ENCODE measurements at regions not wholly inside any gene's neighbourhood (a gene's known extent, or its start where the extent isn't known, plus 50 kb on each side); places are given as distances from the start of the nearest gene placed in this dataset.
A peak's percentile ranks its signal among the peaks of the same experiment; 100 is the strongest.

DNA sequence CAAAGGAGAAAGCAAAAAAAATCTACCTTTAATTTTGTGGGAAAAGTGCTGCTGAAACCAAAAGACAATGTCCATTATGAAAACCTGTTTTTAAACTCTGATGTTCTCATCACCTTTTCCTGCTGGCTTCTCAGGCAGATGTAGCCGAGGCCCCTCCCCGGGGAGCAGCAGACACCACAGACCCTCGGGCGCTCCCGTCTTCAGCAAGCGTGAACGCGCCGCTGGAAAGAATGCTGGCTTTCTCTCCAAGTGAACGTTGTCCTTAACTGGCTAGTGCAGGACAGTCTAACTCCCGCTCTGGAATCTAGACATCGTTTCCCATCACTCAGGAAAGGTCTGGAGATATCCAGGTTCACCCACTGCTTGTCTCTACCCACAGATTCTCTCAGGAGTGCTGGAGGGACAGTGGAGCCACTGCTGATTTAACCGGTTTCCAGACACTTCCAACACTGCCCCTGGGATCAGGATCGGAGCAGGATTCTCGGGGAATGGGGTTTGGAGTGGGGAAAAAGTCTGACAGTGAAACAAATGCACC is 211.2 kb downstream of the RBFOX3 start:
- peaks cover 21% of the 10 kb centered on the region for H3K27me3 ChIP-seq (ENCODE audit: control insufficient read depth, insufficient read depth, low read length)
- H3K4me3 ChIP-seq (ENCODE audit: low read length in 3 of 3) = no peak overlapping the region
- FAIRE-seq (no peak), DNase-seq (peak in 1 of 5 donors; percentile 34)
- intact Hi-C loops (cut with DNase I) = no loop called here
- TF ChIP-seq, protein P1, sequence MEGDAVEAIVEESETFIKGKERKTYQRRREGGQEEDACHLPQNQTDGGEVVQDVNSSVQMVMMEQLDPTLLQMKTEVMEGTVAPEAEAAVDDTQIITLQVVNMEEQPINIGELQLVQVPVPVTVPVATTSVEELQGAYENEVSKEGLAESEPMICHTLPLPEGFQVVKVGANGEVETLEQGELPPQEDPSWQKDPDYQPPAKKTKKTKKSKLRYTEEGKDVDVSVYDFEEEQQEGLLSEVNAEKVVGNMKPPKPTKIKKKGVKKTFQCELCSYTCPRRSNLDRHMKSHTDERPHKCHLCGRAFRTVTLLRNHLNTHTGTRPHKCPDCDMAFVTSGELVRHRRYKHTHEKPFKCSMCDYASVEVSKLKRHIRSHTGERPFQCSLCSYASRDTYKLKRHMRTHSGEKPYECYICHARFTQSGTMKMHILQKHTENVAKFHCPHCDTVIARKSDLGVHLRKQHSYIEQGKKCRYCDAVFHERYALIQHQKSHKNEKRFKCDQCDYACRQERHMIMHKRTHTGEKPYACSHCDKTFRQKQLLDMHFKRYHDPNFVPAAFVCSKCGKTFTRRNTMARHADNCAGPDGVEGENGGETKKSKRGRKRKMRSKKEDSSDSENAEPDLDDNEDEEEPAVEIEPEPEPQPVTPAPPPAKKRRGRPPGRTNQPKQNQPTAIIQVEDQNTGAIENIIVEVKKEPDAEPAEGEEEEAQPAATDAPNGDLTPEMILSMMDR (IDR thresholded peaks at IDR 0.05; ENCODE audit: borderline replicate concordance, extremely low read depth, insufficient read depth) = no peak
- H3K27ac ChIP-seq (ENCODE audit: low read depth in 2 of 2, low read length in 2 of 2) = no peak overlapping the region
- H3K36me3 ChIP-seq (ENCODE audit: control insufficient read depth in 2 of 3, insufficient read depth in 3 of 3, low read length in 3 of 3) = no peaks in the 10 kb centered on the region
- H3K4me1 ChIP-seq (ENCODE audit: control insufficient read depth in 2 of 3, insufficient read depth in 2 of 3, low read depth in 1 of 3, low read length in 3 of 3) = peaks cover 0 to 2% (median 0%) of the 10 kb centered on the region in 3 donors
- no peaks in the 10 kb centered on the region for H3K9me3 ChIP-seq (ENCODE audit: control insufficient read depth in 2 of 3, insufficient read depth in 1 of 3, low read length in 3 of 3)
- H3K9ac ChIP-seq (ENCODE audit: low read length in 3 of 3) = no peak overlapping the region

DNA sequence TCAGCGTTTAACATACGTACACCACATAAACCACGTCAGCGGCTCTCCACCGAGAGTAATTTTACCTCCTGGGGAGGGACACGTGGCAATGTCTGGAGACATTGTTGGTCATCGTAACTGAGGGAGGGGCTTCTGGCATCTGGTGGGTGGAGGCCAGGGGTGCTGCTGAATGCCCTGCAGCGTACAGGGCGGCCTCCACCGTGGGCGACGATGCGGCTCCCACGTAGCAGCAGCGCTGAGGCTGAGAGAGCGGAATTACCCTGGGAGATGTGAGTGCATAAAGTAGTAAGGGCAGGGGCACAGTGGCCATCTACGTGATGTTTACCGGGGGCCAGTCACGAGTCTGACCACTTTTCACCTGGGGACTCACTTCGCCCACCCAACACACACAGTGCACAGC is 212.4 kb downstream of the RBFOX3 start:
- Histone ChIP-seq H3K9ac (ENCODE audit: low read length in 3 of 3) (no peak overlapping the region), H3K9me3 (ENCODE audit: control insufficient read depth in 2 of 3, insufficient read depth in 1 of 3, low read length in 3 of 3) (no peaks in the 10 kb centered on the region), H3K27ac (ENCODE audit: low read depth in 2 of 2, low read length in 2 of 2) (no peak overlapping the region), H3K4me1 (ENCODE audit: control insufficient read depth in 2 of 3, insufficient read depth in 2 of 3, low read depth in 1 of 3, low read length in 3 of 3) (peaks cover 0 to 2% (median 0%) of the 10 kb centered on the region in 3 donors), H3K4me3 (ENCODE audit: low read length in 3 of 3) (no peak overlapping the region), H3K36me3 (ENCODE audit: control insufficient read depth in 2 of 3, insufficient read depth in 3 of 3, low read length in 3 of 3) (no peaks in the 10 kb centered on the region), H3K27me3 (ENCODE audit: control insufficient read depth, insufficient read depth, low read length) (peaks cover 23% of the 10 kb centered on the region)
- no peak for FAIRE-seq
- intact Hi-C loops (cut with DNase I) = no loop called here
- DNase-seq = no peak
- TF ChIP-seq, protein P1 (IDR thresholded peaks at IDR 0.05; ENCODE audit: borderline replicate concordance, extremely low read depth, insufficient read depth) = no peak

DNA sequence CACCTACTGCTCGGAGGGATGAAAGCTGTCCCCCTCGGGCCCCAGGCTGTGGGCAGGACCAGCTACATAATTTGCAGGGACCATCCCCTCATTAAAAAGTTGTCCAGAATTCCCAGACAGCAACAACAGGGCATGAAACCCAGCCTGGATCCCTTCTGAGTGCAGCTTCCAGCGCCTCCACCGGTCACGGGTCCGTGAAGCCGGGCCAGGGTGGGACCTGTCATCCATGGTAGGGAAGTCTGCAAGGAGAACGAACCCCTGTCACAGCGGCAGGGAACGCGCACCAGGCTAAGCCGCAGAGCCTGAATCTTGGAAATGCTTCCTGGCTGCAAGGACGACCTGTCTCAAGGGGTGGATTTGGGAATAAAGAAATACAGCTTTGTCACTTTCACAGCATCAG is 214.2 kb downstream of the RBFOX3 start:
- Histone ChIP-seq H3K27ac (ENCODE audit: low read depth in 2 of 2, low read length in 2 of 2) (no peak overlapping the region), H3K27me3 (ENCODE audit: control insufficient read depth, insufficient read depth, low read length) (peaks cover 28% of the 10 kb centered on the region), H3K9ac (ENCODE audit: low read length in 3 of 3) (no peak overlapping the region), H3K4me3 (ENCODE audit: low read length in 3 of 3) (no peak overlapping the region), H3K36me3 (ENCODE audit: control insufficient read depth in 2 of 3, insufficient read depth in 3 of 3, low read length in 3 of 3) (no peaks in the 10 kb centered on the region), H3K4me1 (ENCODE audit: control insufficient read depth in 2 of 3, insufficient read depth in 2 of 3, low read depth in 1 of 3, low read length in 3 of 3) (peaks cover 0 to 2% (median 0%) of the 10 kb centered on the region in 3 donors), H3K9me3 (ENCODE audit: control insufficient read depth in 2 of 3, insufficient read depth in 1 of 3, low read length in 3 of 3) (no peaks in the 10 kb centered on the region)
- FAIRE-seq (no peak), DNase-seq (no peak)
- intact Hi-C loops (cut with DNase I) = no loop called here
- TF ChIP-seq, protein P1 (IDR thresholded peaks at IDR 0.05; ENCODE audit: borderline replicate concordance, extremely low read depth, insufficient read depth) = no peak

DNA sequence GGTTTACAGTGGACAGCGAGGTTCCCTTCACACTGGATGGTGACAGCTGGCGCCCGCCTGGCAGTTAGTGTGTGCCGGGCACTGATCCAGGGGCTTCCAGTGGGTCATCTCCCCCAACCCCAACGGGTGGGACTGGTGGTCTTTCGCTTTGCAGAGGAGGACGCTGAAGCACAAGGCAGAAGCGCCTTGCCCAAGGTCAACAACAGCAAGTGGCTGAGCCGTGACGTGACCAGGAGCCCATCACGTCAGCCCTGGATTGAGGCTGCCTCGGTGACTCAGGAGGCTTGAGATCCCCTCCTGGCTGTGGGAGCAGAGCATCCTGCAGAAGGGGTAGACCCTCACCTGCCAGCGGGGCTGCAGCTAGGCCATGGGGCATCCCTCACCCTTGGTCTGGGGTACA is 215.3 kb downstream of the RBFOX3 start:
- Histone ChIP-seq H3K4me3 (ENCODE audit: low read length in 3 of 3) (no peak overlapping the region), H3K27me3 (ENCODE audit: control insufficient read depth, insufficient read depth, low read length) (peaks cover 31% of the 10 kb centered on the region), H3K4me1 (ENCODE audit: control insufficient read depth in 2 of 3, insufficient read depth in 2 of 3, low read depth in 1 of 3, low read length in 3 of 3) (peaks cover 0 to 2% (median 0%) of the 10 kb centered on the region in 3 donors), H3K9ac (ENCODE audit: low read length in 3 of 3) (no peak overlapping the region), H3K9me3 (ENCODE audit: control insufficient read depth in 2 of 3, insufficient read depth in 1 of 3, low read length in 3 of 3) (no peaks in the 10 kb centered on the region), H3K27ac (ENCODE audit: low read depth in 2 of 2, low read length in 2 of 2) (no peak overlapping the region), H3K36me3 (ENCODE audit: control insufficient read depth in 2 of 3, insufficient read depth in 3 of 3, low read length in 3 of 3) (no peaks in the 10 kb centered on the region)
- intact Hi-C loops (cut with DNase I) = no loop called here
- no peak for DNase-seq
- TF ChIP-seq, protein P1 (IDR thresholded peaks at IDR 0.05; ENCODE audit: borderline replicate concordance, extremely low read depth, insufficient read depth) = no peak
- no peak for FAIRE-seq

Data from kidney (tissue), 13 donors.